ENCODE measurements at regions not wholly inside any gene's neighbourhood (a gene's known extent, or its start where the extent isn't known, plus 50 kb on each side); places are given as distances from the start of the nearest gene placed in this dataset.

- H3K4me3 ChIP-seq (ENCODE audit: low read length): no peak overlapping the region
- no peak for TF ChIP-seq CTCF (IDR thresholded peaks at IDR 0.05; ENCODE audit: insufficient read depth, low read depth, low read length, missing control alignments)
- DNase-seq (ENCODE audit: low read depth): no peak
These were observed 650.8 kb upstream of the EYS start for GRCh38 chr6:66357781-66358180.

- H3K4me3 ChIP-seq (ENCODE audit: low read length): no peak overlapping the region
- DNase-seq (ENCODE audit: low read depth): no peak
- no peak for TF ChIP-seq CTCF (IDR thresholded peaks at IDR 0.05; ENCODE audit: insufficient read depth, low read depth, low read length, missing control alignments)
These were observed 648.4 kb upstream of the EYS start for GRCh38 chr6:66355471-66355870.

- TF ChIP-seq CTCF (IDR thresholded peaks at IDR 0.05; ENCODE audit: insufficient read depth, low read depth, low read length, missing control alignments): no peak
- no peak for DNase-seq (ENCODE audit: low read depth)
- H3K4me3 ChIP-seq (ENCODE audit: low read length): no peak overlapping the region
These were observed 637.8 kb upstream of the EYS start for GRCh38 chr6:66344796-66345195.

- no peak for TF ChIP-seq CTCF (IDR thresholded peaks at IDR 0.05; ENCODE audit: insufficient read depth, low read depth, low read length, missing control alignments)
- H3K4me3 ChIP-seq (ENCODE audit: low read length): no peak overlapping the region
- DNase-seq (ENCODE audit: low read depth): no peak
These were observed 633.7 kb upstream of the EYS start for GRCh38 chr6:66340736-66341135.

- no peak for DNase-seq (ENCODE audit: low read depth)
- H3K4me3 ChIP-seq (ENCODE audit: low read length): no peak overlapping the region
- TF ChIP-seq CTCF (IDR thresholded peaks at IDR 0.05; ENCODE audit: insufficient read depth, low read depth, low read length, missing control alignments): no peak
These were observed 629.1 kb upstream of the EYS start for GRCh38 chr6:66336176-66336575.

GRCh38 chr6:66328200-66328599 is 621.2 kb upstream of the EYS start:
- DNase-seq (ENCODE audit: low read depth): no peak
- no peak overlapping the region for H3K4me3 ChIP-seq (ENCODE audit: low read length)
- TF ChIP-seq CTCF (IDR thresholded peaks at IDR 0.05; ENCODE audit: insufficient read depth, low read depth, low read length, missing control alignments): no peak

- no peak for DNase-seq (ENCODE audit: low read depth)
- H3K4me3 ChIP-seq (ENCODE audit: low read length): no peak overlapping the region
- no peak for TF ChIP-seq CTCF (IDR thresholded peaks at IDR 0.05; ENCODE audit: insufficient read depth, low read depth, low read length, missing control alignments)
These were observed 619.2 kb upstream of the EYS start for GRCh38 chr6:66326228-66326627.
